H1 (cell line): ENCODE measurements at regions not wholly inside any gene's neighbourhood (a gene's known extent, or its start where the extent isn't known, plus 50 kb on each side); places are given as distances from the start of the nearest gene placed in this dataset.

Experiments used
- CTCF ChIA-PET: fragments of 300-600 bp; sonication (Branson Sonifier 250); formaldehyde crosslinking; loops from one replicate; lab custom pipeline; 2021; ENCODE audit not compliant: partially characterized antibody; lab: Charles Lee
- POLR2A ChIA-PET: fragments of 300-600 bp; sonication (Branson Sonifier 250); formaldehyde crosslinking; loops from one replicate; lab custom pipeline; 2021; ENCODE audit warnings: inconsistent platforms; ENCODE audit not compliant: partially characterized antibody; lab: Charles Lee
- DNase-seq, 2 experiments: peaks; one replicate each; pipeline versions ENCODE4 v3.0.0 to v3.0.0-alpha.2; 2010 to 2022; ENCODE audit warnings: low spot score in 2 of 2, low read depth in 1 of 2, mixed read lengths in 1 of 2
- FAIRE-seq: peaks from 2 replicates; lab custom pipeline; 2011; peaks lifted over from hg19 to GRCh38; lab: Jason Lieb, UNC
- H2AFZ ChIP-seq: 2 replicates; pipeline ENCODE4 v1.8.1; 2012; ENCODE audit warnings: low read length, inconsistent platforms
- H2AK5ac ChIP-seq: 2 replicates; pipeline ENCODE4 v1.6.1; 2013; ENCODE audit warnings: low read depth, low read length
- H2BK120ac ChIP-seq: replicated peaks from 2 replicates; pipeline ENCODE3; 2013; ENCODE audit warnings: low read depth, low read length, inconsistent platforms
- H2BK12ac ChIP-seq: 2 replicates; pipeline ENCODE4 v1.6.1; 2013; ENCODE audit warnings: low read depth, low read length
- H2BK15ac ChIP-seq: 2 replicates; pipeline ENCODE4 v1.6.1; 2013; ENCODE audit warnings: low read length
- H2BK20ac ChIP-seq: 2 replicates; pipeline ENCODE4 v1.6.1; 2013; ENCODE audit warnings: low read length
- H2BK5ac ChIP-seq: 2 replicates; pipeline ENCODE4 v1.6.1; 2013; ENCODE audit warnings: low read depth, low read length
- H3K14ac ChIP-seq: 2 replicates; pipeline ENCODE4 v1.6.1; 2013; ENCODE audit warnings: inconsistent platforms; ENCODE audit not compliant: insufficient read length
- H3K18ac ChIP-seq: 2 replicates; pipeline ENCODE4 v1.6.1; 2013; ENCODE audit warnings: low read length; ENCODE audit errors: extremely low read depth
- H3K23ac ChIP-seq: 2 replicates; pipeline ENCODE4 v1.6.1; 2013; ENCODE audit warnings: inconsistent platforms; ENCODE audit not compliant: insufficient read length
- H3K23me2 ChIP-seq: 2 replicates; pipeline ENCODE4 v1.6.1; 2013; ENCODE audit warnings: low read depth, low read length
- H3K27ac ChIP-seq: 2 replicates; pipeline ENCODE4 v1.6.1; 2011; ENCODE audit warnings: low read depth, low read length, inconsistent platforms
- H3K27me3 ChIP-seq, 4 experiments: replicated peaks in 1 of 4; 1 replicate in 1 of 4; 2 replicates in 3 of 4; pipeline versions ENCODE4 v1.6.1 to v1.8.1; 2011 to 2013; ENCODE audit warnings: low read length in 3 of 4, mild to moderate bottlenecking in 3 of 4, inconsistent platforms in 2 of 4, mixed read lengths in 2 of 4, moderate library complexity in 1 of 4; ENCODE audit not compliant: control insufficient read depth in 3 of 4, insufficient read depth in 3 of 4; ENCODE audit errors: extremely low read depth in 1 of 4
- H3K36me3 ChIP-seq, 4 experiments: 2 replicates each; pipeline versions ENCODE4 v1.6.1 to v1.8.1; 2011 to 2013; ENCODE audit warnings: mild to moderate bottlenecking in 4 of 4, low read length in 3 of 4, moderate library complexity in 2 of 4, control low read depth in 1 of 4, inconsistent platforms in 1 of 4; ENCODE audit not compliant: insufficient read depth in 4 of 4, control insufficient read depth in 2 of 4
- H3K4ac ChIP-seq: replicated peaks from 2 replicates; pipeline ENCODE3; 2013; ENCODE audit warnings: low read length, low read depth, mixed read lengths, inconsistent platforms; ENCODE audit not compliant: insufficient read length
- H3K4me1 ChIP-seq, 4 experiments: replicated peaks in 1 of 4; 1 replicate in 1 of 4; 2 replicates in 3 of 4; pipeline versions ENCODE4 v1.6.1 to v1.8.1; 2011 to 2013; ENCODE audit warnings: low read length in 3 of 4, inconsistent platforms in 2 of 4, mixed read lengths in 1 of 4; ENCODE audit not compliant: insufficient read depth in 4 of 4, control insufficient read depth in 3 of 4
- H3K4me2 ChIP-seq, 2 experiments: 2 replicates each; pipeline versions ENCODE4 v1.6.1 to v1.8.1; 2011 to 2013; ENCODE audit warnings: low read depth in 2 of 2, low read length in 2 of 2, control low read depth in 1 of 2, inconsistent platforms in 1 of 2, mild to moderate bottlenecking in 1 of 2; ENCODE audit not compliant: insufficient read depth in 1 of 2
- H3K4me3 ChIP-seq, 4 experiments: fragments of 200-600, 300-600 bp in 1 of 4; sonication (generic), shearing (Covaris generic), sonication (Bioruptor Twin) in 1 of 4; 2 replicates each; pipeline versions ENCODE4 v1.5.1 to v1.8.1; 2011 to 2016; ENCODE audit warnings: low read length in 4 of 4, low read depth in 3 of 4, control low read depth in 2 of 4, inconsistent platforms in 2 of 4, mild to moderate bottlenecking in 2 of 4, mixed read lengths in 1 of 4, moderate library complexity in 1 of 4; ENCODE audit not compliant: insufficient read depth in 2 of 4; ENCODE audit errors: extremely low read depth in 1 of 4
- H3K56ac ChIP-seq: replicated peaks from 2 replicates; pipeline ENCODE3; 2013; ENCODE audit warnings: low read depth, mild to moderate bottlenecking, mixed read lengths, low read length, inconsistent platforms; ENCODE audit not compliant: insufficient read length
- H3K79me1 ChIP-seq: 2 replicates; pipeline ENCODE4 v1.6.1; 2013; ENCODE audit warnings: low read depth, low read length, control low read depth
- H3K79me2 ChIP-seq, 2 experiments: 2 replicates each; pipeline versions ENCODE4 v1.6.1 to v1.8.1; 2012 to 2013; ENCODE audit warnings: low read length in 2 of 2, mild to moderate bottlenecking in 2 of 2, inconsistent platforms in 1 of 2; ENCODE audit not compliant: insufficient read depth in 2 of 2, control insufficient read depth in 1 of 2
- H3K9ac ChIP-seq, 4 experiments: replicated peaks in 1 of 4; 1 replicate in 1 of 4; 2 replicates in 3 of 4; pipeline versions ENCODE4 v1.6.1 to v1.8.1; 2011 to 2013; ENCODE audit warnings: low read depth in 3 of 4, low read length in 3 of 4, control low read depth in 2 of 4, mild to moderate bottlenecking in 2 of 4, moderate library complexity in 2 of 4, inconsistent platforms in 1 of 4; ENCODE audit errors: extremely low read depth in 1 of 4
- H3K9me3 ChIP-seq, 2 experiments: 2 replicates each; pipeline versions ENCODE4 v1.6.1 to v1.8.1; 2012 to 2013; ENCODE audit warnings: mild to moderate bottlenecking in 2 of 2, moderate library complexity in 2 of 2, control low read depth in 1 of 2, inconsistent platforms in 1 of 2, low read depth in 1 of 2, low read length in 1 of 2, mixed read lengths in 1 of 2; ENCODE audit not compliant: insufficient read depth in 2 of 2
- H4K20me1 ChIP-seq, 2 experiments: replicated peaks in 1 of 2; 2 replicates each; pipeline versions ENCODE3 to v1.8.1; 2011 to 2013; ENCODE audit warnings: inconsistent platforms in 2 of 2, low read length in 2 of 2, mild to moderate bottlenecking in 1 of 2; ENCODE audit not compliant: insufficient read depth in 2 of 2, control insufficient read depth in 1 of 2
- H4K5ac ChIP-seq: 2 replicates; pipeline ENCODE4 v1.6.1; 2013; ENCODE audit warnings: low read length, low read depth, mixed read lengths, inconsistent platforms; ENCODE audit not compliant: insufficient read length
- H4K8ac ChIP-seq: 2 replicates; pipeline ENCODE4 v1.8.0; 2013; ENCODE audit warnings: mild to moderate bottlenecking, moderate library complexity, low read length, inconsistent platforms; ENCODE audit not compliant: insufficient read depth; ENCODE audit errors: extremely low read depth
- H4K91ac ChIP-seq: replicated peaks from 2 replicates; pipeline ENCODE3; 2013; ENCODE audit warnings: low read length, mixed read lengths, inconsistent platforms; ENCODE audit not compliant: insufficient read length
- ASH2L ChIP-seq: fragments of 200-600, 300-600 bp; sonication (generic); IDR thresholded peaks from one replicate; pipeline ENCODE4 v1.7.1; 2017; ENCODE audit warnings: low read length
- BACH1 ChIP-seq: IDR thresholded peaks from 2 replicates; pipeline ENCODE4 v1.6.1; 2012; ENCODE audit warnings: low read length, improper control_type of control experiment
- EZH2 ChIP-seq: fragments of 200-600 bp; sonication (generic); IDR thresholded peaks from 2 replicates; pipeline ENCODE4 v1.7.1; 2012; ENCODE audit warnings: low read depth, mild to moderate bottlenecking, moderate library complexity, low read length, inconsistent platforms; ENCODE audit not compliant: severe bottlenecking
- GABPA ChIP-seq: IDR thresholded peaks from 2 replicates; pipeline ENCODE4 v1.6.1; 2011; ENCODE audit warnings: mild to moderate bottlenecking, low read length, moderate library complexity, borderline replicate concordance; ENCODE audit not compliant: insufficient read depth
- PHF8 ChIP-seq: fragments of 200-600 bp; sonication (generic); conservative IDR thresholded peaks from 2 replicates; pipeline ENCODE4 v1.7.1; 2012; ENCODE audit warnings: low read depth, mild to moderate bottlenecking, inconsistent platforms, low read length, moderate library complexity
- POLR2A ChIP-seq, 2 experiments: IDR thresholded peaks; 1 replicate in 1 of 2; 2 replicates in 1 of 2; pipeline ENCODE4 v1.6.1; 2011; ENCODE audit warnings: low read depth in 2 of 2, low read length in 2 of 2, mild to moderate bottlenecking in 2 of 2; ENCODE audit errors: control extremely low read depth in 1 of 2
- RAD21 ChIP-seq, 2 experiments: IDR thresholded peaks in 1 of 2; conservative IDR thresholded peaks in 1 of 2; 2 replicates each; pipeline ENCODE4 v1.6.1; 2011; ENCODE audit warnings: low read depth in 2 of 2, low read length in 2 of 2, improper control_type of control experiment in 1 of 2, inconsistent platforms in 1 of 2, mild to moderate bottlenecking in 1 of 2, moderate library complexity in 1 of 2
- RBBP5 ChIP-seq: IDR thresholded peaks from 2 replicates; pipeline ENCODE4 v1.7.1; 2012; ENCODE audit warnings: low read depth, mild to moderate bottlenecking, inconsistent platforms, low read length, moderate library complexity, borderline replicate concordance
- RFX5 ChIP-seq: IDR thresholded peaks from 2 replicates; pipeline ENCODE4 v1.6.1; 2011; ENCODE audit warnings: low read depth, low read length, improper control_type of control experiment, borderline replicate concordance
- SIRT6 ChIP-seq: IDR thresholded peaks from one replicate; pipeline ENCODE4 v1.7.1; 2012; ENCODE audit warnings: low read length, inconsistent platforms
- SIX5 ChIP-seq: IDR thresholded peaks from 2 replicates; pipeline ENCODE4 v1.6.1; 2011; ENCODE audit warnings: mild to moderate bottlenecking, low read depth, low read length
- SRF ChIP-seq: IDR thresholded peaks from 2 replicates; pipeline ENCODE4 v1.6.1; 2011; ENCODE audit warnings: mild to moderate bottlenecking, low read depth, low read length, moderate library complexity
- WGBS, 2 experiments: shearing (Covaris generic) in 1 of 2; methylation state at CpG; one replicate each; pipeline versions ENCODE4 v1.1.6 to v1.1.7; 2013 to 2015; ENCODE audit warnings: low lambda C conversion rate in 2 of 2, mixed read lengths in 2 of 2, inconsistent platforms in 1 of 2, low coverage in 1 of 2, missing lambda C conversion rate in 1 of 2; ENCODE audit not compliant: insufficient replicate concordance in 2 of 2, insufficient coverage in 1 of 2, insufficient read length in 1 of 2; ENCODE audit errors: extremely low coverage in 1 of 2, missing lambda C conversion rate in 1 of 2; 5-methylcytosine and 5-hydroxymethylcytosine counted together
- TF ChIP-seq, protein P1 (sequence below): IDR thresholded peaks from 2 replicates; pipeline ENCODE4 v1.6.1; 2011; ENCODE audit warnings: low read depth, mild to moderate bottlenecking, low read length; ENCODE audit not compliant: insufficient read depth

DNA sequence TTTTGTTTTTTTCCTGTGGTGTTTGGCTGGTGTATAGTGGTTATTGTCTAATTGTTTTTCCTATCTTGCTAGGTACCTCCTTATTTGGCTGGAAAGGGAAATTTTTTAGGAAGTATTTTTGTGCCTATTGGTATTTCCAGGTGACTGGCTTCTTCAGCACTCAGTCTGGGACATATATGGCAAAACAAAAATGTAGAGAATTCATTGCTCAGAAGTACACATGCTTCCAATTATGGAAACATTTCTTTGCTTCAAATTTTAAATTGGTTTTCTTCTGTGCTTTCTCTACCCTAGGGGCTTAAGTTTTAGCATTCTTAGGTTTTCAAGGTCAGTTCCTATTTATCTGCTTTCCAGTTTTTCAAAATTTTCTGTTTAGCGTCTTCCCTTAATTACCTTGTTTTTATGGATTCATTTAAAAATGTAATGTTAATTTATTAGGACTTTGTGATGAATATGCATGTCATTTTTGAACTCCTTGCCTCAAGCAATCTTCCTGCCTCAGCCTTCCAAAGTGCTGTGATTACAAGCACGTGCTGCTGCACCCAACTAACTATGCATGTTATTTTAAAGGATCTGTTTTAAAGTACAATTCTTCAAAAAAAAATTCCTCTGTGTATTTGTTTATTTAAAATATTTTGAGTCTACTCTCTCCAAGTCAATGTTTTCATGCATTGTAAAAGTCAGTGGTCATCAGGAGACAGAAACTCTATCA, 231.9 kb upstream of the DPPA4 start:
- Histone ChIP-seq H3K9ac (no peak overlapping the region), H4K8ac (no peak overlapping the region), H3K23ac (no peak overlapping the region), H2BK5ac (no peak overlapping the region), H3K27ac (no peak overlapping the region), H3K4ac (no peak overlapping the region), H3K18ac (no peak overlapping the region), H4K5ac (no peak overlapping the region), H2BK12ac (no peak overlapping the region), H3K79me1 (no peaks in the 10 kb centered on the region), H3K4me2 (no peak overlapping the region), H2BK15ac (no peak overlapping the region), H3K14ac (no peak overlapping the region), H3K56ac (no peak overlapping the region), H3K36me3 (no peaks in the 10 kb centered on the region), H4K91ac (no peak overlapping the region), H4K20me1 (no peaks in the 10 kb centered on the region), H3K4me3 (no peak overlapping the region), H3K27me3 (no peaks in the 10 kb centered on the region), H3K4me1 (no peaks in the 10 kb centered on the region), H2AK5ac (no peak overlapping the region), H2AFZ (no peak overlapping the region), H3K79me2 (no peaks in the 10 kb centered on the region), H2BK120ac (no peak overlapping the region), H2BK20ac (no peak overlapping the region), H3K9me3 (no peaks in the 10 kb centered on the region), H3K23me2 (no peaks in the 10 kb centered on the region)
- DNase-seq = no peak
- FAIRE-seq = no peak
- 93% methylated on average over 2 of the region's 2 CpGs; no CpG with 5 or more reads in 1 of the 2 experiments for WGBS, 2 experiments
- ChIA-PET POLR2A (no interaction called here), CTCF (interaction anchor here (0.5 to 0.6 kb wide), 2 partner anchors 235 to 1399 kb away, joined by 3 to 4 read pairs; no protein-coding TSS in a partner anchor)
- no peak for TF ChIP-seq PHF8
- TF ChIP-seq RAD21 (IDR thresholded peaks at IDR 0.05 in 1 of 2, conservative IDR thresholded peaks at IDR 0.05 in 1 of 2; ENCODE audit: low read depth in 2 of 2, low read length in 2 of 2) = no peak
- no peak for TF ChIP-seq RBBP5
- TF ChIP-seq, protein P1, sequence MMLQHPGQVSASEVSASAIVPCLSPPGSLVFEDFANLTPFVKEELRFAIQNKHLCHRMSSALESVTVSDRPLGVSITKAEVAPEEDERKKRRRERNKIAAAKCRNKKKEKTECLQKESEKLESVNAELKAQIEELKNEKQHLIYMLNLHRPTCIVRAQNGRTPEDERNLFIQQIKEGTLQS = no peak
- no peak for TF ChIP-seq SIX5
- no peak for TF ChIP-seq ASH2L
- TF ChIP-seq SIRT6 = no peak
- no peak for TF ChIP-seq GABPA
- no peak for TF ChIP-seq POLR2A (IDR thresholded peaks at IDR 0.05; ENCODE audit: control extremely low read depth in 1 of 2, low read depth in 2 of 2, low read length in 2 of 2)
- no peak for TF ChIP-seq EZH2
- TF ChIP-seq RFX5 = no peak
- no peak for TF ChIP-seq BACH1
- TF ChIP-seq SRF = no peak
